OCI-LY1 (cell line): ENCODE measurements at regions not wholly inside any gene's neighbourhood (a gene's known extent, or its start where the extent isn't known, plus 50 kb on each side); places are given as distances from the start of the nearest gene placed in this dataset.

Experiments
- H2AFZ ChIP-seq: fragments of 200-600 bp; sonication (generic), shearing (Covaris generic); 2 replicates; pipeline ENCODE4 v1.6.0; 2014; ENCODE audit warnings: antibody characterized with exemption, mild to moderate bottlenecking, low read length
- H3F3A ChIP-seq: fragments of 200-600 bp; sonication (generic), shearing (Covaris generic); 2 replicates; pipeline ENCODE4 v1.6.0; 2014; ENCODE audit warnings: mild to moderate bottlenecking, antibody characterized with exemption, low read length, moderate library complexity; ENCODE audit not compliant: insufficient read depth
- H3K27ac ChIP-seq: fragments of 200-600 bp; sonication (generic); 2 replicates; pipeline ENCODE4 v1.5.1; 2014; ENCODE audit warnings: low read length, mixed run types, mild to moderate bottlenecking, low read depth; ENCODE audit not compliant: poor library complexity, severe bottlenecking
- H3K27me3 ChIP-seq: fragments of 200-600 bp; sonication (generic); 2 replicates; pipeline ENCODE4 v1.6.0; 2014; ENCODE audit warnings: antibody characterized with exemption, mild to moderate bottlenecking, low read length, moderate library complexity; ENCODE audit not compliant: insufficient read depth
- H3K36me3 ChIP-seq: fragments of 200-600 bp; sonication (generic); 2 replicates; pipeline ENCODE4 v1.6.1; 2014; ENCODE audit warnings: mild to moderate bottlenecking, antibody characterized with exemption, low read length, moderate library complexity, mixed read lengths; ENCODE audit not compliant: insufficient read depth
- H3K4me1 ChIP-seq: fragments of 200-600 bp; sonication (generic); 2 replicates; pipeline ENCODE4 v1.5.1; 2014; ENCODE audit warnings: mild to moderate bottlenecking, low read length, moderate library complexity; ENCODE audit not compliant: insufficient read depth, severe bottlenecking
- H3K4me2 ChIP-seq: fragments of 200-600 bp; sonication (generic), shearing (Covaris generic); 2 replicates; pipeline ENCODE4 v1.6.1; 2014; ENCODE audit warnings: low read length
- H3K4me3 ChIP-seq: fragments of 200-600 bp; sonication (generic); 2 replicates; pipeline ENCODE4 v1.5.1; 2014; ENCODE audit warnings: low read length, low read depth, mild to moderate bottlenecking, mixed read lengths; ENCODE audit not compliant: poor library complexity, severe bottlenecking
- H3K79me2 ChIP-seq: fragments of 200-600 bp; shearing (Covaris generic); 2 replicates; pipeline ENCODE4 v1.6.1; 2016; ENCODE audit warnings: mixed run types, low read length, mixed read lengths; ENCODE audit not compliant: insufficient read depth
- H3K9ac ChIP-seq: fragments of 200-600 bp; sonication (generic), shearing (Covaris generic); 2 replicates; pipeline ENCODE4 v1.6.1; 2014; ENCODE audit warnings: mild to moderate bottlenecking, low read length, mixed read lengths
- H3K9me2 ChIP-seq: fragments of 200-600 bp; sonication (generic), shearing (Covaris generic); 2 replicates; pipeline ENCODE4 v1.6.1; 2014; ENCODE audit warnings: low read depth, mild to moderate bottlenecking, low read length, mixed read lengths
- H3K9me3 ChIP-seq: fragments of 200-600 bp; shearing (Covaris generic); 2 replicates; pipeline ENCODE4 v1.6.1; 2014; ENCODE audit warnings: low read length, mixed read lengths
- H4K20me1 ChIP-seq: fragments of 200-600 bp; sonication (generic), shearing (Covaris generic); 2 replicates; pipeline ENCODE4 v1.6.0; 2016; ENCODE audit warnings: mild to moderate bottlenecking, low read length; ENCODE audit not compliant: insufficient read depth
- CTCF ChIP-seq: fragments of 200-600 bp; sonication (generic), shearing (Covaris generic); IDR thresholded peaks from 2 replicates; pipeline ENCODE4 v1.5.1; 2017; ENCODE audit warnings: mild to moderate bottlenecking, antibody characterized with exemption, low read length, moderate library complexity, mixed read lengths
- EZH2 ChIP-seq: fragments of 200-600 bp; sonication (generic), shearing (Covaris generic); IDR thresholded peaks from 2 replicates; pipeline ENCODE4 v1.8.0; 2017; ENCODE audit warnings: borderline replicate concordance, mixed run types, mild to moderate bottlenecking, antibody characterized with exemption, low read length, moderate library complexity, mixed read lengths

GRCh38 chr9:126128494-126129142 is 198.0 kb upstream of the MVB12B start:
- Histone ChIP-seq H3F3A (no peaks in the 10 kb centered on the region), H3K9me2 (no peaks in the 10 kb centered on the region), H3K79me2 (no peaks in the 10 kb centered on the region), H2AFZ (no peak overlapping the region), H3K4me2 (no peak overlapping the region), H3K9ac (no peak overlapping the region), H3K9me3 (no peaks in the 10 kb centered on the region), H4K20me1 (no peaks in the 10 kb centered on the region), H3K27ac (no peak overlapping the region), H3K4me1 (no peaks in the 10 kb centered on the region), H3K27me3 (no peaks in the 10 kb centered on the region; the same call in 1 of the 2 replicates), H3K4me3 (no peak overlapping the region), H3K36me3 (no peaks in the 10 kb centered on the region; the same call in 1 of the 2 replicates)
- TF ChIP-seq CTCF (no peak), EZH2 (no peak)

- no peaks in the 10 kb centered on the region for H3F3A ChIP-seq
- TF ChIP-seq EZH2 (no peak), CTCF (no peak)
- no peaks in the 10 kb centered on the region; the same call in 1 of the 2 replicates for H3K36me3 ChIP-seq
- no peaks in the 10 kb centered on the region; the same call in 1 of the 2 replicates for H3K27me3 ChIP-seq
- no peak overlapping the region for H3K4me2 ChIP-seq
- H3K9ac ChIP-seq = no peak overlapping the region
- H2AFZ ChIP-seq = no peak overlapping the region
- H3K4me1 ChIP-seq = no peaks in the 10 kb centered on the region
- H3K9me3 ChIP-seq = no peaks in the 10 kb centered on the region
- no peaks in the 10 kb centered on the region for H3K9me2 ChIP-seq
- no peaks in the 10 kb centered on the region for H4K20me1 ChIP-seq
- H3K79me2 ChIP-seq = no peaks in the 10 kb centered on the region
- no peak overlapping the region for H3K4me3 ChIP-seq
- no peak overlapping the region for H3K27ac ChIP-seq
Measured at GRCh38 chr9:126131066-126132010, 195.3 kb upstream of the MVB12B start.

- Histone ChIP-seq H3K9me2 (no peaks in the 10 kb centered on the region), H3F3A (no peaks in the 10 kb centered on the region), H3K27ac (no peak overlapping the region), H3K4me2 (no peak overlapping the region), H3K27me3 (no peaks in the 10 kb centered on the region; the same call in 1 of the 2 replicates), H3K79me2 (no peaks in the 10 kb centered on the region), H4K20me1 (no peaks in the 10 kb centered on the region), H3K9ac (no peak overlapping the region), H3K36me3 (no peaks in the 10 kb centered on the region; the same call in 1 of the 2 replicates), H3K4me1 (no peaks in the 10 kb centered on the region), H2AFZ (no peak overlapping the region), H3K9me3 (no peaks in the 10 kb centered on the region), H3K4me3 (no peak overlapping the region)
- TF ChIP-seq EZH2 (no peak), CTCF (no peak)
Measured at GRCh38 chr9:126132746-126133145, 193.9 kb upstream of the MVB12B start.
